Naive thymus-derived CD8-positive, alpha-beta T cell (primary cell): ENCODE measurements at regions not wholly inside any gene's neighbourhood (a gene's known extent, or its start where the extent isn't known, plus 50 kb on each side); places are given as distances from the start of the nearest gene placed in this dataset.
"Not testable (repeated sequence)": the region's sequence is repeated elsewhere in the genome, so short reads cannot be mapped to it uniquely, and the experiment has no call there.

Experiments used
- ATAC-seq, 2 donors: fragments of 150-1000 bp; cut with Tn5 transposase in 1 of 2; sonication (Bioruptor Pico), chemical (Tn5 transposase) in 1 of 2; 1 replicate in 1 of 2; 2 replicates in 1 of 2; pipeline ENCODE4 v1.10.0; 2021; ENCODE audit warnings: mild to moderate bottlenecking in 2 of 2, moderate library complexity in 2 of 2
- POLR2A ChIA-PET: fragments of 350-600 bp; sonication (Branson Sonifier 250); formaldehyde crosslinking; loops from one replicate; lab custom pipeline; 2021; ENCODE audit warnings: antibody characterized with exemption; lab: Charles Lee
- DNase-seq, 10 donors: peaks; one replicate each; pipeline versions ENCODE4 v3.0.0 to v3.0.0-alpha.2; 2020 to 2022
- H3K27ac Mint-ChIP-seq, 10 donors: one replicate each; pipeline ENCODE4 v1.8.0; 2020 to 2022; ENCODE audit warnings: mild to moderate bottlenecking in 10 of 10, mixed read lengths in 10 of 10, moderate library complexity in 4 of 10, inconsistent platforms in 1 of 10
- H3K27me3 Mint-ChIP-seq, 5 donors: one replicate each; pipeline ENCODE4 v1.8.0; 2021 to 2022; ENCODE audit warnings: mixed read lengths in 5 of 5
- H3K36me3 Mint-ChIP-seq, 3 donors: one replicate each; pipeline ENCODE4 v1.8.0; 2020 to 2022; ENCODE audit warnings: mixed read lengths in 3 of 3, mild to moderate bottlenecking in 2 of 3, inconsistent platforms in 1 of 3
- H3K4me1 Mint-ChIP-seq, 4 donors: one replicate each; pipeline ENCODE4 v1.8.0; 2021 to 2022; ENCODE audit warnings: mixed read lengths in 4 of 4
- H3K4me3 Mint-ChIP-seq, 10 donors: one replicate each; pipeline ENCODE4 v1.8.0; 2020 to 2022; ENCODE audit warnings: mild to moderate bottlenecking in 10 of 10, mixed read lengths in 10 of 10, moderate library complexity in 6 of 10, inconsistent platforms in 1 of 10
- H3K9me3 Mint-ChIP-seq, 9 donors: one replicate each; pipeline ENCODE4 v1.8.0; 2020 to 2022; ENCODE audit warnings: mixed read lengths in 9 of 9, mild to moderate bottlenecking in 3 of 9, inconsistent platforms in 1 of 9, moderate library complexity in 1 of 9

DNA sequence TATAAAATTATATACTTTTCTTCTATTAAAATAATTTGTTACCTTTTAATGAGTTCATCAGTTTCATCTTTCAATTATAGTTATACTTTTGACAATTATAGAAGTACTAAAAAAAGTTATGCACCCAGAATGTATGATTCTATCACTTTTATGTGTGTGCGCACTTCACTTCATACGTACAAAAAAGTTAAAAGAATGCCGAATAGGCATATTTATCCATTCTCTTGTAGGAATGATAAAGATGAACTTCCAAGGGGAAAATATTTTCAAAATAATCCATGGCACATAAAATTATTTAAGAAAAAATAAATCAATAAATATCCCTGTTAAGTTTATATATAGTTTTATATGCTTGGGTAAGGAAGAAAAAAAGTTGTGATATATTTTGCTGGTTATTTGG is 166.9 kb upstream of the PRSS1 start:
- H3K4me3 Mint-ChIP-seq: no peak overlapping the region
- no peak for ATAC-seq
- POLR2A ChIA-PET: no interaction called here

GRCh38 chr7:142581341-142581740 is 167.9 kb upstream of the PRSS1 start:
- H3K9me3 Mint-ChIP-seq: no peaks in the 10 kb centered on the region
- ATAC-seq (peak; percentile 82 to 86), DNase-seq (peak in 4 of 10 donors; percentile 2 to 36 (median 20))
- H3K27me3 Mint-ChIP-seq: no peaks in the 10 kb centered on the region
- no peaks in the 10 kb centered on the region for H3K36me3 Mint-ChIP-seq
- peak overlapping the region in 9 of 10 donors; percentile 6 to 79 (median 60) for H3K4me3 Mint-ChIP-seq
- peak overlapping the region in 8 of 10 donors; percentile 24 to 84 (median 67) for H3K27ac Mint-ChIP-seq
- H3K4me1 Mint-ChIP-seq: peaks cover 3 to 24% (median 20%) of the 10 kb centered on the region in 4 donors
- POLR2A ChIA-PET: no interaction called here

More for the DNA sequence above, 166.9 kb upstream of the PRSS1 start:
- H3K27me3 Mint-ChIP-seq: no peaks in the 10 kb centered on the region
- no peak for DNase-seq
- H3K36me3 Mint-ChIP-seq: no peaks in the 10 kb centered on the region
- peaks cover 3 to 24% (median 21%) of the 10 kb centered on the region in 4 donors for H3K4me1 Mint-ChIP-seq
- no peaks in the 10 kb centered on the region for H3K9me3 Mint-ChIP-seq
- H3K27ac Mint-ChIP-seq: no peak overlapping the region

DNA sequence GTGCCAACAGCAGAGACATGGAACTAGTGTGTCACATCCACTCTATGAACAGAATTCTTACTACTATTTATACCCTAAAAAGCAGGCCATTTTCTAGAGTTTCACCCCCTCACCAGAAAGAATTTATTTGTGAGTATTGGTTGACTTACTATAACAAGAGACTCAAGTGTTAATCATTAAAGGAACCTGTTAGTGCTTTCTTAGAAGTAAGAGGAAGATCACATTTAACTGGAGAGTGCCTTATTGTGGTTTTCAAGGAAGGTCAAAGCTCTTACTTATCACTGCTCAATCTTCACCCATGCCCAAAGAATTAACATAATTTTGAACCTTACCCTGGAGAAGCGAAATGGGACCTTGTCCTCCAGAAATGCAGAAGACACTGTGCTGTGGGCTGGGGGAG is 169.3 kb upstream of the PRSS1 start:
- Mint-ChIP-seq H3K36me3 (no peaks in the 10 kb centered on the region), H3K27ac (peak overlapping the region in 1 of 10 donors; percentile 26), H3K27me3 (no peaks in the 10 kb centered on the region), H3K9me3 (no peaks in the 10 kb centered on the region), H3K4me1 (peaks cover 3 to 24% (median 20%) of the 10 kb centered on the region in 4 donors), H3K4me3 (peak overlapping the region in 2 of 10 donors; percentile 17 to 56)
- DNase-seq (no peak), ATAC-seq (no peak)
- POLR2A ChIA-PET: no interaction called here

- H3K27me3 Mint-ChIP-seq, DNase-seq, H3K36me3 Mint-ChIP-seq, ATAC-seq, H3K27ac Mint-ChIP-seq, H3K4me3 Mint-ChIP-seq, H3K9me3 Mint-ChIP-seq, POLR2A ChIA-PET, H3K4me1 Mint-ChIP-seq: not testable (repeated sequence)
Measured at GRCh38 chr7:142575351-142575750, 173.9 kb upstream of the PRSS1 start.

- POLR2A ChIA-PET: no interaction called here
- peaks cover 0 to 6% (median 3%) of the 10 kb centered on the region in 5 donors for H3K27me3 Mint-ChIP-seq
Measured at GRCh38 chr7:142571581-142571980, 177.7 kb upstream of the PRSS1 start.

GRCh38 chr7:142569851-142570250 is 179.4 kb upstream of the PRSS1 start:
- Mint-ChIP-seq H3K27me3 (peaks cover 0 to 6% (median 3%) of the 10 kb centered on the region in 5 donors), H3K9me3 (no peaks in the 10 kb centered on the region), H3K4me3 (no peak overlapping the region), H3K4me1 (peaks cover 0 to 21% (median 3%) of the 10 kb centered on the region in 4 donors), H3K36me3 (peaks cover 0 to 4% (median 0%) of the 10 kb centered on the region in 3 donors), H3K27ac (no peak overlapping the region)
- DNase-seq: no peak
- POLR2A ChIA-PET: interaction anchor here (0.6 kb wide), 1 partner anchor 108 kb away, joined by 3 read pairs; no protein-coding TSS in a partner anchor
- ATAC-seq: no peak

More at GRCh38 chr7:142571581-142571980, 177.7 kb upstream of the PRSS1 start:
- ATAC-seq (no peak), DNase-seq (no peak)
- Mint-ChIP-seq H3K4me3 (no peak overlapping the region), H3K27ac (no peak overlapping the region), H3K9me3 (no peaks in the 10 kb centered on the region), H3K36me3 (peaks cover 0 to 4% (median 0%) of the 10 kb centered on the region in 3 donors), H3K4me1 (peaks cover 0 to 18% (median 2%) of the 10 kb centered on the region in 4 donors)

GRCh38 chr7:142568435-142569097 is 180.7 kb upstream of the PRSS1 start:
- Mint-ChIP-seq H3K4me1 (peaks cover 0 to 21% (median 3%) of the 10 kb centered on the region in 4 donors), H3K4me3 (no peak overlapping the region), H3K9me3 (no peaks in the 10 kb centered on the region), H3K27me3 (peaks cover 0 to 6% (median 4%) of the 10 kb centered on the region in 5 donors), H3K36me3 (peaks cover 0 to 4% (median 0%) of the 10 kb centered on the region in 3 donors), H3K27ac (no peak overlapping the region)
- DNase-seq (no peak), ATAC-seq (no peak)
- POLR2A ChIA-PET: interaction anchor here (0.9 kb wide), 1 partner anchor 10 kb away, joined by 4 read pairs; no protein-coding TSS in a partner anchor

- H3K27me3 Mint-ChIP-seq: peaks cover under 1 to 6% (median 4%) of the 10 kb centered on the region in 5 donors
- no peak overlapping the region for H3K4me3 Mint-ChIP-seq
- DNase-seq (no peak), ATAC-seq (no peak)
- peaks cover 0 to 4% (median 0%) of the 10 kb centered on the region in 3 donors for H3K36me3 Mint-ChIP-seq
- H3K4me1 Mint-ChIP-seq: peaks cover 0 to 21% (median 3%) of the 10 kb centered on the region in 4 donors
- H3K27ac Mint-ChIP-seq: no peak overlapping the region
- POLR2A ChIA-PET: no interaction called here
- H3K9me3 Mint-ChIP-seq: no peaks in the 10 kb centered on the region
Measured at GRCh38 chr7:142567201-142568075, 181.8 kb upstream of the PRSS1 start.

GRCh38 chr7:142566271-142566670 is 183.0 kb upstream of the PRSS1 start:
- no peak for ATAC-seq
- no peak for DNase-seq
- Mint-ChIP-seq H3K36me3 (peaks cover 0 to 4% (median 0%) of the 10 kb centered on the region in 3 donors), H3K9me3 (no peaks in the 10 kb centered on the region), H3K4me1 (peaks cover 0 to 21% (median 3%) of the 10 kb centered on the region in 4 donors), H3K27me3 (peaks cover 0 to 11% (median 6%) of the 10 kb centered on the region in 5 donors), H3K4me3 (no peak overlapping the region), H3K27ac (peak overlapping the region in 2 of 10 donors; percentile 1 to 39)
- POLR2A ChIA-PET: no interaction called here

- ATAC-seq, POLR2A ChIA-PET, DNase-seq, H3K9me3 Mint-ChIP-seq, H3K36me3 Mint-ChIP-seq: not testable (repeated sequence)
- Mint-ChIP-seq H3K27me3 (peaks cover 0 to 11% (median 2%) of the 10 kb centered on the region in 5 donors), H3K4me1 (peaks cover 0 to 19% (median under 1%) of the 10 kb centered on the region in 4 donors), H3K27ac (peak overlapping the region in 1 of 10 donors; percentile 27), H3K4me3 (peak overlapping the region in 2 of 10 donors; percentile 16 to 48)
Measured at GRCh38 chr7:142564125-142564524, 185.1 kb upstream of the PRSS1 start.

GRCh38 chr7:142563470-142563869 is 185.8 kb upstream of the PRSS1 start:
- no peaks in the 10 kb centered on the region for H3K9me3 Mint-ChIP-seq
- H3K27me3 Mint-ChIP-seq: peaks cover 0 to 11% (median 2%) of the 10 kb centered on the region in 5 donors
- peak overlapping the region in 3 of 10 donors; percentile 14 to 67 (median 27) for H3K27ac Mint-ChIP-seq
- ATAC-seq (no peak), DNase-seq (no peak)
- peaks cover 0 to 16% (median under 1%) of the 10 kb centered on the region in 4 donors for H3K4me1 Mint-ChIP-seq
- no peaks in the 10 kb centered on the region for H3K36me3 Mint-ChIP-seq
- POLR2A ChIA-PET: interaction anchor here (0.9 to 1.3 kb wide), 2 partner anchors 226 to 235 kb away, joined by 3 to 5 read pairs; no protein-coding TSS in a partner anchor
- H3K4me3 Mint-ChIP-seq: peak overlapping the region in 8 of 10 donors; percentile 6 to 63 (median 34)

- peak overlapping the region in 5 of 10 donors; percentile 6 to 63 (median 40) for H3K4me3 Mint-ChIP-seq
Measured at GRCh38 chr7:142562688-142563087, 186.6 kb upstream of the PRSS1 start.

More at GRCh38 chr7:142562688-142563087, 186.6 kb upstream of the PRSS1 start:
- no peaks in the 10 kb centered on the region for H3K36me3 Mint-ChIP-seq
- no peaks in the 10 kb centered on the region for H3K9me3 Mint-ChIP-seq
- H3K27ac Mint-ChIP-seq: peak overlapping the region in 2 of 10 donors; percentile 36 to 37
- peaks cover 2 to 11% (median 3%) of the 10 kb centered on the region in 5 donors for H3K27me3 Mint-ChIP-seq
- ATAC-seq: no peak
- POLR2A ChIA-PET: interaction anchor here (0.9 to 1.3 kb wide), 2 partner anchors 227 to 235 kb away, joined by 3 to 5 read pairs; no protein-coding TSS in a partner anchor
- DNase-seq: no peak
- H3K4me1 Mint-ChIP-seq: peaks cover 0 to 9% (median 4%) of the 10 kb centered on the region in 4 donors
